ENCODE measurements at regions not wholly inside any gene's neighbourhood (a gene's known extent, or its start where the extent isn't known, plus 50 kb on each side); places are given as distances from the start of the nearest gene placed in this dataset.
"Not testable (repeated sequence)": the region's sequence is repeated elsewhere in the genome, so short reads cannot be mapped to it uniquely, and the experiment has no call there.

DNA sequence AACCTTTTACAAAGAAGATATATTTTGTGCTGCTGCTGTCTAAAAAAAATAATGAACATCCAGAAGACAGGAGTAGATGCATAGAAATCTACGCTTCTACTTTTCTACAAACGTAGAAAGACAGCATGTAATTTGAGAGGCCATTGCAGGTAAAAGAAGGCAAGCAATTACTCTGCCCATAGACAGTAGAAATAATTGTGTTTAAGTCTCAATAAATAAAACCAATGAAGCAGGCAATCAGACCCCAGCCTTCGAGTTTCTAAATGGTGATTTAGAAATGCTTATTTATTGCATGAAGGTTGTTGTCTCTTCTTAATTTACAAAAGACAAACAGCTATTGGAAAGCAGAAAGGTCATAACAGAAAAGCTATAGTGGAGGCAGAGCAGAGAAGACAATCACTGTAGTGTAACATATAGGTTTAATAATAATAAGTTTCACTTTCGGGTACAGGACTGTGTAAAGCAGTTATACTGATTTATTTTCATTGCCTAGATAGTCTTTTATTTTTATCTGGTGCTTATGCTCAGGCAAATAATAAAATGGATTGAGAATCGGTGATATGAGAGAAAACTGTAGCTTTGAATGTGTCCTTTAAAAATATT, 123.0 kb upstream of the TACR3 start:
- no peaks in the 10 kb centered on the region for H3K27me3 ChIP-seq (ENCODE audit: insufficient read depth, low read length, poor library complexity, severe bottlenecking)
- CTCF ChIA-PET: no interaction called here
- H3K27me3 Mint-ChIP-seq: no peaks in the 10 kb centered on the region
- POLR2A ChIA-PET: no interaction called here
- no peaks in the 10 kb centered on the region for H3K9me3 ChIP-seq (ENCODE audit: low read length)
- no peaks in the 10 kb centered on the region for H3K36me3 ChIP-seq (ENCODE audit: insufficient read depth, low read length)
- H3K4me1 Mint-ChIP-seq: no peaks in the 10 kb centered on the region
- H3K27ac Mint-ChIP-seq: no peak overlapping the region
- H3K4me3 ChIP-seq (ENCODE audit: low read length): no peak overlapping the region
- no peaks in the 10 kb centered on the region for H3K36me3 Mint-ChIP-seq
- H3K4me1 ChIP-seq (ENCODE audit: insufficient read depth, low read length): no peaks in the 10 kb centered on the region
- H3K4me3 Mint-ChIP-seq: no peak overlapping the region
- DNase-seq: no peak
- no peak overlapping the region for H3K27ac ChIP-seq (ENCODE audit: low read depth, low read length)
- H3K9me3 Mint-ChIP-seq: peaks cover 2 to 11% (median 8%) of the 10 kb centered on the region in 5 donors

DNA sequence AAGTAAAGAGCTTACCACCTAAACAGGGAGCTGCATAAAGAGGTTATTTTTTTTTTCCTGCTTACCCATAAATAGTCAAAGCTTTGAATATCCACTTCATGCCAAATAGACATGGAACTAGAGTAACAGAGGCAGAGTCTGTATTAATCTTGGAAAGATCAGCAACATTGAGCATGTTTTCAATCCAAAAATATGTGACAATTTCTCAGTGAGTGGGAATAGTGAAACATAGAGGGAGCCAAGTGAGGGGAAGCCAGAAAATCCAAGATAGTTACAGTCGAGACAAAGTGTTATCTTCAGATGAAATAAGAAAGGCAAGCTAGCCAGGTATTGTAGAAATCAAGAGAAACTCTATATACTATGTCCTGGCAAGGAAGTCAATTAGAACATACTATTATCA, 122.3 kb upstream of the TACR3 start:
- no peak overlapping the region for H3K27ac Mint-ChIP-seq
- H3K36me3 ChIP-seq (ENCODE audit: insufficient read depth, low read length): no peaks in the 10 kb centered on the region
- no peaks in the 10 kb centered on the region for H3K9me3 ChIP-seq (ENCODE audit: low read length)
- no peak for DNase-seq
- no peaks in the 10 kb centered on the region for H3K27me3 ChIP-seq (ENCODE audit: insufficient read depth, low read length, poor library complexity, severe bottlenecking)
- POLR2A ChIA-PET: no interaction called here
- H3K27me3 Mint-ChIP-seq: no peaks in the 10 kb centered on the region
- no peak overlapping the region for H3K4me3 ChIP-seq (ENCODE audit: low read length)
- no peaks in the 10 kb centered on the region for H3K4me1 ChIP-seq (ENCODE audit: insufficient read depth, low read length)
- CTCF ChIA-PET: no interaction called here
- peaks cover 2 to 11% (median 8%) of the 10 kb centered on the region in 5 donors for H3K9me3 Mint-ChIP-seq
- no peak overlapping the region for H3K27ac ChIP-seq (ENCODE audit: low read depth, low read length)
- H3K4me3 Mint-ChIP-seq: no peak overlapping the region
- H3K4me1 Mint-ChIP-seq: no peaks in the 10 kb centered on the region
- H3K36me3 Mint-ChIP-seq: no peaks in the 10 kb centered on the region

DNA sequence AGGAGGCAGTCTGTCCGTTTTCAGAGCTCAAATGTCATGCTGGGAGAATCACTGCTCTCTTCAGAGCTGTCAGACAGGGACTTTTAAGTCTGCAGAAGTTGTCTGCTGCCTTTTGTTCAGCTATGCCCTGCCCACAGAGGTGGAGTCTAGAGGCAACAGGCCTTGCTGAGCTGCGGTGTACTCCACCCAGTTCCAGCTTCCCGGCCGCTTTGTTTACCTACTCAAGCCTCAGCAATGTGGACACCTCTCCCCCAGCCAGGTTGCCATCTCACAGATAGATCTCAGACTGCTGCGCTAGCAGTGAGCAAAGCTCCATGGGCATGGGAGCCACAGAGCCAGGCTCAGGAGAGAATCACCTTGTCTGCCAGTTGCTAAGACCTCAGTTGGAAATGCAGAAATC, 90.5 kb upstream of the TACR3 start:
- DNase-seq; H3K27me3 Mint-ChIP-seq; H3K9me3 ChIP-seq (ENCODE audit: low read length); H3K27ac ChIP-seq (ENCODE audit: low read depth, low read length); H3K27ac Mint-ChIP-seq; H3K4me1 Mint-ChIP-seq; CTCF ChIA-PET; H3K36me3 ChIP-seq (ENCODE audit: insufficient read depth, low read length); H3K4me3 ChIP-seq (ENCODE audit: low read length); H3K27me3 ChIP-seq (ENCODE audit: insufficient read depth, low read length, poor library complexity, severe bottlenecking); POLR2A ChIA-PET; H3K4me3 Mint-ChIP-seq; H3K4me1 ChIP-seq (ENCODE audit: insufficient read depth, low read length); H3K36me3 Mint-ChIP-seq: not testable (repeated sequence)
- peaks cover 2 to 16% (median 4%) of the 10 kb centered on the region in 5 donors for H3K9me3 Mint-ChIP-seq

DNA sequence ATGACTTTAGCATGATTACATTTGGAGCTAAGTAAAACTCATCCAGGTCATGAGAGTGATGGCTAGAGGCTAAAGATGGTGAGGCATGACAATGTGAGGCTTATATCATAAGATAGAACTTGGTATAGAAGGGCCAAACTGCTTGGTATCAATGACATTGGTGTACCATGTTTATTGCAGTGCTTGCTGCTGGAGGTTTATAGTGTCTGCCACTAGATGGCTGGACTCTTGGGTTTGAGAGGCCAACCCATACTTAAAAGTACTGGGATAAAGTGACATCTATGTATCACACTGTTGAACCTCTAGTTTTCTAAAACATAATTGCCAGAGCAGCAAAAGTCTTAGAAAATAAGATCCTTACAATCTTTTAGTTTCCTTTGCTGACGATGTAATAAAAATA, 83.0 kb upstream of the TACR3 start:
- no peak overlapping the region for H3K4me3 ChIP-seq (ENCODE audit: low read length)
- no peaks in the 10 kb centered on the region for H3K4me1 Mint-ChIP-seq
- no peaks in the 10 kb centered on the region for H3K27me3 ChIP-seq (ENCODE audit: insufficient read depth, low read length, poor library complexity, severe bottlenecking)
- peaks cover 0 to 13% (median 4%) of the 10 kb centered on the region in 5 donors for H3K9me3 Mint-ChIP-seq
- ChIA-PET CTCF (no interaction called here), POLR2A (no interaction called here)
- no peaks in the 10 kb centered on the region for H3K36me3 Mint-ChIP-seq
- H3K36me3 ChIP-seq (ENCODE audit: insufficient read depth, low read length): no peaks in the 10 kb centered on the region
- H3K4me1 ChIP-seq (ENCODE audit: insufficient read depth, low read length): no peaks in the 10 kb centered on the region
- no peak overlapping the region for H3K27ac Mint-ChIP-seq
- H3K27me3 Mint-ChIP-seq: no peaks in the 10 kb centered on the region
- H3K27ac ChIP-seq (ENCODE audit: low read depth, low read length): no peak overlapping the region
- no peaks in the 10 kb centered on the region for H3K9me3 ChIP-seq (ENCODE audit: low read length)
- no peak overlapping the region for H3K4me3 Mint-ChIP-seq
- DNase-seq: no peak

GRCh38 chr4:103787057-103787456, 67.3 kb upstream of the TACR3 start:
- H3K9me3 ChIP-seq (ENCODE audit: low read length): no peaks in the 10 kb centered on the region
- H3K27ac Mint-ChIP-seq: no peak overlapping the region
- H3K27me3 Mint-ChIP-seq: peaks cover 0 to 1% of the 10 kb centered on the region in 2 donors
- H3K36me3 Mint-ChIP-seq: no peaks in the 10 kb centered on the region
- no peaks in the 10 kb centered on the region for H3K4me1 ChIP-seq (ENCODE audit: insufficient read depth, low read length)
- H3K36me3 ChIP-seq (ENCODE audit: insufficient read depth, low read length): no peaks in the 10 kb centered on the region
- H3K27ac ChIP-seq (ENCODE audit: low read depth, low read length): no peak overlapping the region
- ChIA-PET POLR2A (no interaction called here), CTCF (no interaction called here)
- no peak overlapping the region for H3K4me3 ChIP-seq (ENCODE audit: low read length)
- peaks cover 6 to 21% (median 10%) of the 10 kb centered on the region in 5 donors for H3K9me3 Mint-ChIP-seq
- H3K4me1 Mint-ChIP-seq: no peaks in the 10 kb centered on the region
- no peaks in the 10 kb centered on the region for H3K27me3 ChIP-seq (ENCODE audit: insufficient read depth, low read length, poor library complexity, severe bottlenecking)
- DNase-seq: no peak
- no peak overlapping the region for H3K4me3 Mint-ChIP-seq

GRCh38 chr4:103786593-103786992, 66.8 kb upstream of the TACR3 start:
- H3K9me3 Mint-ChIP-seq: peaks cover 6 to 18% (median 10%) of the 10 kb centered on the region in 5 donors
- no peak overlapping the region for H3K27ac Mint-ChIP-seq
- ChIA-PET POLR2A (no interaction called here), CTCF (no interaction called here)
- DNase-seq: no peak
- Histone ChIP-seq H3K4me1 (ENCODE audit: insufficient read depth, low read length) (no peaks in the 10 kb centered on the region), H3K9me3 (ENCODE audit: low read length) (no peaks in the 10 kb centered on the region), H3K27ac (ENCODE audit: low read depth, low read length) (no peak overlapping the region), H3K27me3 (ENCODE audit: insufficient read depth, low read length, poor library complexity, severe bottlenecking) (no peaks in the 10 kb centered on the region), H3K4me3 (ENCODE audit: low read length) (no peak overlapping the region), H3K36me3 (ENCODE audit: insufficient read depth, low read length) (no peaks in the 10 kb centered on the region)
- no peaks in the 10 kb centered on the region for H3K36me3 Mint-ChIP-seq
- no peaks in the 10 kb centered on the region for H3K4me1 Mint-ChIP-seq
- peaks cover 0 to 1% of the 10 kb centered on the region in 2 donors for H3K27me3 Mint-ChIP-seq
- H3K4me3 Mint-ChIP-seq: no peak overlapping the region

- DNase-seq: no peak
- H3K27me3 Mint-ChIP-seq: peaks cover 0 to 1% of the 10 kb centered on the region in 2 donors
- Histone ChIP-seq H3K4me3 (ENCODE audit: low read length) (no peak overlapping the region), H3K4me1 (ENCODE audit: insufficient read depth, low read length) (no peaks in the 10 kb centered on the region), H3K27ac (ENCODE audit: low read depth, low read length) (no peak overlapping the region), H3K36me3 (ENCODE audit: insufficient read depth, low read length) (no peaks in the 10 kb centered on the region), H3K9me3 (ENCODE audit: low read length) (no peaks in the 10 kb centered on the region), H3K27me3 (ENCODE audit: insufficient read depth, low read length, poor library complexity, severe bottlenecking) (no peaks in the 10 kb centered on the region)
- CTCF ChIA-PET: no interaction called here
- H3K4me1 Mint-ChIP-seq: no peaks in the 10 kb centered on the region
- H3K27ac Mint-ChIP-seq: no peak overlapping the region
- peaks cover 6 to 18% (median 10%) of the 10 kb centered on the region in 5 donors for H3K9me3 Mint-ChIP-seq
- H3K36me3 Mint-ChIP-seq: no peaks in the 10 kb centered on the region
- POLR2A ChIA-PET: no interaction called here
- no peak overlapping the region for H3K4me3 Mint-ChIP-seq
These were observed 66.2 kb upstream of the TACR3 start for GRCh38 chr4:103786014-103786413.

DNA sequence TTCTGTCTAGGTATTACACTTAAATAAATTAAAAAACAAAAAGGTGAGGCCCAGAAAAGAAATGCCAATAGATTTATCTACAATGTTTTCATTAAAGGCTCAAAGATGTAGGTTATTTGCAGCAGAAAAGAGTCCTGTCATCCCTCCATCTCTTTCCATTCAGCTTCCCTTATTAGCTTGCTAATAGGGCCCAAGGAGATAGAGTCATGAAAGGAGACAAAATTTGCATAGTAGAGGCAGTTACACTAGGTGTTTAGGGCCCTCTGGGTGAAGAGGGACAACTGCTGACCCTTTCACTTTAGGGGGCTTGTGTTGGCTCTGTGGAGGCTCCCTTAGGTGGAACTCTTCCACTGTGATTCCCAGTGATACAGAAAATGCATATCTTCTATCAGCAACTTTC, 58.4 kb upstream of the TACR3 start:
- H3K27me3 Mint-ChIP-seq: no peaks in the 10 kb centered on the region
- POLR2A ChIA-PET: no interaction called here
- H3K27ac Mint-ChIP-seq: no peak overlapping the region

DNA sequence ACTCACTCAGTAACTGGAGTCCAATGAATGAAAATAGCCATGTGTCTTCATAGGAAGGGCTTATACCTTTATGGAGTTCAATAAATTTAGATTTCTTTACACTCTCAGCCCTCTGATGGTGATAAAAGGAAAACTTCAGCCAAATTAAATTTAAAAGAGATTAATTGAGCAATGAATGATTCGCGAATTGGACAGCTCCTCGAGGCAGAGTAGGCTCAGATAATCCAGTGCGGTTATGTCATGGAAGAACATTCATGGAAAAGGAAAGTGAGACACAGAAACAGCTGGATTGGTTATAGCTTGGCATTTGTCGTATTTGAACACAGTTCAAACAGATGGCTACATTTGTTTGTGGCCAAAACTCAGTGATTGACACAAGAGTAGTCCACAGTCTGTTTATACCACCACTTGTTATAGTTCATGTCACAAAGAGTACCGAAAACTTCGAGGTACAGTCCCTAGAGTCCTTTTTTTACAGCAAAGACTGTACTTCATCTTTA, 54.6 kb upstream of the TACR3 start:
- no peak overlapping the region for H3K4me3 ChIP-seq (ENCODE audit: low read length)
- Mint-ChIP-seq H3K9me3 (peaks cover 0 to 10% (median 0%) of the 10 kb centered on the region in 5 donors), H3K4me3 (no peak overlapping the region), H3K27me3 (peaks cover 0 to 2% of the 10 kb centered on the region in 2 donors), H3K36me3 (no peaks in the 10 kb centered on the region), H3K27ac (no peak overlapping the region), H3K4me1 (no peaks in the 10 kb centered on the region)
- ChIA-PET POLR2A (no interaction called here), CTCF (no interaction called here)
- H3K27me3 ChIP-seq (ENCODE audit: insufficient read depth, low read length, poor library complexity, severe bottlenecking): no peaks in the 10 kb centered on the region
- H3K27ac ChIP-seq (ENCODE audit: low read depth, low read length): no peak overlapping the region
- H3K4me1 ChIP-seq (ENCODE audit: insufficient read depth, low read length): no peaks in the 10 kb centered on the region
- no peaks in the 10 kb centered on the region for H3K9me3 ChIP-seq (ENCODE audit: low read length)
- DNase-seq: no peak
- no peaks in the 10 kb centered on the region for H3K36me3 ChIP-seq (ENCODE audit: insufficient read depth, low read length)

More for the DNA sequence above, 58.4 kb upstream of the TACR3 start:
- Histone ChIP-seq H3K4me1 (ENCODE audit: insufficient read depth, low read length) (no peaks in the 10 kb centered on the region), H3K27ac (ENCODE audit: low read depth, low read length) (no peak overlapping the region), H3K36me3 (ENCODE audit: insufficient read depth, low read length) (no peaks in the 10 kb centered on the region), H3K9me3 (ENCODE audit: low read length) (no peaks in the 10 kb centered on the region), H3K4me3 (ENCODE audit: low read length) (no peak overlapping the region), H3K27me3 (ENCODE audit: insufficient read depth, low read length, poor library complexity, severe bottlenecking) (no peaks in the 10 kb centered on the region)
- no peak for DNase-seq
- H3K9me3 Mint-ChIP-seq: peaks cover 0 to 12% (median 2%) of the 10 kb centered on the region in 5 donors
- no peak overlapping the region for H3K4me3 Mint-ChIP-seq
- no peaks in the 10 kb centered on the region for H3K4me1 Mint-ChIP-seq
- CTCF ChIA-PET: no interaction called here
- no peaks in the 10 kb centered on the region for H3K36me3 Mint-ChIP-seq

Measured in CD8-positive, alpha-beta memory T cell (primary cell).